Stimulated activated naive CD8-positive, alpha-beta T cell treated with anti-CD3 and anti-CD28 coated beads, Interleukin-15, Interleukin-2, amounts not matched to agents 100 ng/mL and 50 ng/mL, for 24 hours (primary cell): ENCODE measurements at regions not wholly inside any gene's neighbourhood (a gene's known extent, or its start where the extent isn't known, plus 50 kb on each side); places are given as distances from the start of the nearest gene placed in this dataset.

ENCODE experiments used
- H3K27ac Mint-ChIP-seq: one replicate; pipeline ENCODE4 v1.8.0; 2021; ENCODE audit warnings: mild to moderate bottlenecking, mixed read lengths
- H3K27me3 Mint-ChIP-seq: one replicate; pipeline ENCODE4 v1.8.0; 2021; ENCODE audit warnings: mixed read lengths
- H3K36me3 Mint-ChIP-seq: one replicate; pipeline ENCODE4 v1.8.0; 2021; ENCODE audit warnings: low read depth, mixed read lengths
- H3K4me1 Mint-ChIP-seq: one replicate; pipeline ENCODE4 v1.8.0; 2021; ENCODE audit warnings: low read depth, mixed read lengths
- H3K4me3 Mint-ChIP-seq: one replicate; pipeline ENCODE4 v1.8.0; 2021; ENCODE audit warnings: mild to moderate bottlenecking, mixed read lengths
- H3K9me3 Mint-ChIP-seq: one replicate; pipeline ENCODE4 v1.8.0; 2021; ENCODE audit warnings: mixed read lengths

- no peak overlapping the region for H3K27ac Mint-ChIP-seq
- peaks cover 4% of the 10 kb centered on the region for H3K27me3 Mint-ChIP-seq
- no peaks in the 10 kb centered on the region for H3K4me1 Mint-ChIP-seq
- no peak overlapping the region for H3K4me3 Mint-ChIP-seq
- no peaks in the 10 kb centered on the region for H3K9me3 Mint-ChIP-seq
- no peaks in the 10 kb centered on the region for H3K36me3 Mint-ChIP-seq
Measured at GRCh38 chr7:35581605-35582210, 113.2 kb downstream of the HERPUD2 start.

- no peaks in the 10 kb centered on the region for H3K36me3 Mint-ChIP-seq
- no peaks in the 10 kb centered on the region for H3K27me3 Mint-ChIP-seq
- no peaks in the 10 kb centered on the region for H3K9me3 Mint-ChIP-seq
- H3K27ac Mint-ChIP-seq: no peak overlapping the region
- H3K4me3 Mint-ChIP-seq: no peak overlapping the region
- peaks cover 6% of the 10 kb centered on the region for H3K4me1 Mint-ChIP-seq
Measured at GRCh38 chr7:35576031-35576573, 118.8 kb downstream of the HERPUD2 start.

- Mint-ChIP-seq H3K27ac (no peak overlapping the region), H3K36me3 (no peaks in the 10 kb centered on the region), H3K4me3 (no peak overlapping the region), H3K9me3 (no peaks in the 10 kb centered on the region), H3K27me3 (no peaks in the 10 kb centered on the region), H3K4me1 (peaks cover 6% of the 10 kb centered on the region)
Measured at GRCh38 chr7:35571611-35572240, 123.2 kb downstream of the HERPUD2 start.

GRCh38 chr7:35570937-35571336, 124.0 kb downstream of the HERPUD2 start:
- H3K36me3 Mint-ChIP-seq: no peaks in the 10 kb centered on the region
- no peak overlapping the region for H3K4me3 Mint-ChIP-seq
- H3K27me3 Mint-ChIP-seq: no peaks in the 10 kb centered on the region
- no peaks in the 10 kb centered on the region for H3K9me3 Mint-ChIP-seq
- H3K4me1 Mint-ChIP-seq: peaks cover 6% of the 10 kb centered on the region
- no peak overlapping the region for H3K27ac Mint-ChIP-seq

GRCh38 chr7:35565927-35566326, 129.0 kb downstream of the HERPUD2 start:
- H3K27me3 Mint-ChIP-seq: peaks cover 10% of the 10 kb centered on the region
- H3K4me3 Mint-ChIP-seq: no peak overlapping the region
- H3K36me3 Mint-ChIP-seq: no peaks in the 10 kb centered on the region
- no peaks in the 10 kb centered on the region for H3K4me1 Mint-ChIP-seq
- no peaks in the 10 kb centered on the region for H3K9me3 Mint-ChIP-seq
- H3K27ac Mint-ChIP-seq: no peak overlapping the region

GRCh38 chr7:35558841-35559240, 136.1 kb downstream of the HERPUD2 start:
- H3K4me3 Mint-ChIP-seq: no peak overlapping the region
- H3K27me3 Mint-ChIP-seq: peaks cover 12% of the 10 kb centered on the region
- no peak overlapping the region for H3K27ac Mint-ChIP-seq
- no peaks in the 10 kb centered on the region for H3K4me1 Mint-ChIP-seq
- H3K36me3 Mint-ChIP-seq: no peaks in the 10 kb centered on the region
- no peaks in the 10 kb centered on the region for H3K9me3 Mint-ChIP-seq

GRCh38 chr7:35556515-35557471, 138.1 kb downstream of the HERPUD2 start:
- no peaks in the 10 kb centered on the region for H3K9me3 Mint-ChIP-seq
- no peak overlapping the region for H3K27ac Mint-ChIP-seq
- no peaks in the 10 kb centered on the region for H3K36me3 Mint-ChIP-seq
- no peaks in the 10 kb centered on the region for H3K4me1 Mint-ChIP-seq
- H3K27me3 Mint-ChIP-seq: peaks cover 11% of the 10 kb centered on the region
- H3K4me3 Mint-ChIP-seq: no peak overlapping the region

- Mint-ChIP-seq H3K4me1 (no peaks in the 10 kb centered on the region), H3K36me3 (no peaks in the 10 kb centered on the region)
Measured at GRCh38 chr7:35555934-35556333, 139.0 kb downstream of the HERPUD2 start.

GRCh38 chr7:35555386-35555785, 139.5 kb downstream of the HERPUD2 start:
- Mint-ChIP-seq H3K36me3 (no peaks in the 10 kb centered on the region), H3K9me3 (no peaks in the 10 kb centered on the region), H3K4me3 (no peak overlapping the region), H3K4me1 (no peaks in the 10 kb centered on the region), H3K27ac (no peak overlapping the region), H3K27me3 (peaks cover 3% of the 10 kb centered on the region)

More at GRCh38 chr7:35555934-35556333, 139.0 kb downstream of the HERPUD2 start:
- Mint-ChIP-seq H3K9me3 (no peaks in the 10 kb centered on the region), H3K27me3 (peaks cover 7% of the 10 kb centered on the region), H3K4me3 (no peak overlapping the region), H3K27ac (no peak overlapping the region)

GRCh38 chr7:35553519-35553918, 141.4 kb downstream of the HERPUD2 start:
- Mint-ChIP-seq H3K27me3 (peaks cover 3% of the 10 kb centered on the region), H3K27ac (no peak overlapping the region), H3K9me3 (no peaks in the 10 kb centered on the region), H3K4me3 (no peak overlapping the region), H3K4me1 (no peaks in the 10 kb centered on the region), H3K36me3 (no peaks in the 10 kb centered on the region)

- Mint-ChIP-seq H3K36me3 (no peaks in the 10 kb centered on the region), H3K4me1 (no peaks in the 10 kb centered on the region), H3K4me3 (no peak overlapping the region), H3K9me3 (no peaks in the 10 kb centered on the region), H3K27me3 (peaks cover 3% of the 10 kb centered on the region), H3K27ac (no peak overlapping the region)
Measured at GRCh38 chr7:35552691-35553090, 142.2 kb downstream of the HERPUD2 start.

GRCh38 chr7:35551321-35552081, 143.4 kb downstream of the HERPUD2 start:
- Mint-ChIP-seq H3K4me1 (no peaks in the 10 kb centered on the region), H3K27me3 (peaks cover 3% of the 10 kb centered on the region), H3K9me3 (no peaks in the 10 kb centered on the region), H3K27ac (no peak overlapping the region), H3K36me3 (no peaks in the 10 kb centered on the region), H3K4me3 (no peak overlapping the region)

- Mint-ChIP-seq H3K9me3 (no peaks in the 10 kb centered on the region), H3K27me3 (peaks cover 3% of the 10 kb centered on the region), H3K4me3 (no peak overlapping the region)
Measured at GRCh38 chr7:35550831-35551230, 144.1 kb downstream of the HERPUD2 start.

GRCh38 chr7:35549781-35550180, 145.2 kb downstream of the HERPUD2 start:
- no peaks in the 10 kb centered on the region for H3K36me3 Mint-ChIP-seq
- H3K4me3 Mint-ChIP-seq: no peak overlapping the region
- no peaks in the 10 kb centered on the region for H3K9me3 Mint-ChIP-seq
- peaks cover 3% of the 10 kb centered on the region for H3K27me3 Mint-ChIP-seq
- H3K27ac Mint-ChIP-seq: no peak overlapping the region
- H3K4me1 Mint-ChIP-seq: no peaks in the 10 kb centered on the region

More at GRCh38 chr7:35550831-35551230, 144.1 kb downstream of the HERPUD2 start:
- Mint-ChIP-seq H3K4me1 (no peaks in the 10 kb centered on the region), H3K36me3 (no peaks in the 10 kb centered on the region), H3K27ac (no peak overlapping the region)
